Activated B cell treated with CpG ODN at 0.5 μM for 24 hours (primary cell): ENCODE measurements at regions not wholly inside any gene's neighbourhood (a gene's known extent, or its start where the extent isn't known, plus 50 kb on each side); places are given as distances from the start of the nearest gene placed in this dataset.

Experiments
- ATAC-seq: fragments of 200-7000 bp; cut with Tn5 transposase; one replicate; pipeline ENCODE4 v1.10.0; 2021; ENCODE audit warnings: low read depth, mild to moderate bottlenecking, moderate library complexity
- CTCF ChIA-PET: fragments of 350-600 bp; sonication (Branson Sonifier 250); formaldehyde crosslinking; loops from one replicate; lab custom pipeline; 2021; ENCODE audit warnings: antibody characterized with exemption; lab: Charles Lee
- POLR2A ChIA-PET: fragments of 350-600 bp; sonication (Branson Sonifier 250); formaldehyde crosslinking; loops from one replicate; lab custom pipeline; 2021; ENCODE audit warnings: antibody characterized with exemption; lab: Charles Lee
- DNase-seq: peaks from one replicate; pipeline ENCODE4 v3.0.0; 2022
- H3K27ac Mint-ChIP-seq: one replicate; pipeline ENCODE4 v1.8.0; 2020; ENCODE audit warnings: mixed read lengths
- H3K27me3 Mint-ChIP-seq: one replicate; pipeline ENCODE4 v1.8.0; 2021; ENCODE audit warnings: mixed read lengths
- H3K36me3 Mint-ChIP-seq: one replicate; pipeline ENCODE4 v1.8.0; 2021; ENCODE audit warnings: low read depth, mixed read lengths
- H3K4me1 Mint-ChIP-seq: one replicate; pipeline ENCODE4 v1.8.0; 2021; ENCODE audit warnings: mixed read lengths
- H3K4me3 Mint-ChIP-seq: one replicate; pipeline ENCODE4 v1.8.0; 2020; ENCODE audit warnings: mild to moderate bottlenecking, mixed read lengths
- H3K9me3 Mint-ChIP-seq: one replicate; pipeline ENCODE4 v1.8.0; 2020; ENCODE audit warnings: mixed read lengths
- CTCF ChIP-seq: fragments of 200-600 bp; IDR thresholded peaks from one replicate; pipeline ENCODE4 v1.8.0; 2022; ENCODE audit warnings: antibody characterized with exemption, mild to moderate bottlenecking
- intact Hi-C: fragments of 100-400 bp; cut with micrococcal nuclease; formaldehyde crosslinking; loops from one replicate; pipeline ENCODE4 v1.15.1; 2024

- H3K36me3 Mint-ChIP-seq = no peaks in the 10 kb centered on the region
- H3K27ac Mint-ChIP-seq = no peak overlapping the region
- intact Hi-C loops = no loop called here
- H3K4me3 Mint-ChIP-seq = no peak overlapping the region
- no peak for ATAC-seq
- CTCF ChIA-PET = no interaction called here
- H3K4me1 Mint-ChIP-seq = no peaks in the 10 kb centered on the region
- no peaks in the 10 kb centered on the region for H3K27me3 Mint-ChIP-seq
- DNase-seq = no peak
- no peak for TF ChIP-seq CTCF
- POLR2A ChIA-PET = no interaction called here
- peaks cover 5% of the 10 kb centered on the region for H3K9me3 Mint-ChIP-seq
Observed at GRCh38 chr14:84250893-84251292, 1279.1 kb upstream of the FLRT2 start.

GRCh38 chr14:84251411-84252115 is 1278.4 kb upstream of the FLRT2 start:
- CTCF ChIA-PET = no interaction called here
- Mint-ChIP-seq H3K27ac (no peak overlapping the region), H3K27me3 (no peaks in the 10 kb centered on the region), H3K36me3 (no peaks in the 10 kb centered on the region), H3K4me1 (no peaks in the 10 kb centered on the region), H3K9me3 (peaks cover 5% of the 10 kb centered on the region), H3K4me3 (no peak overlapping the region)
- intact Hi-C loops = no loop called here
- ATAC-seq (no peak), DNase-seq (no peak)
- TF ChIP-seq CTCF = no peak
- POLR2A ChIA-PET = no interaction called here

GRCh38 chr14:84252706-84253105 is 1277.2 kb upstream of the FLRT2 start:
- H3K9me3 Mint-ChIP-seq = peaks cover 5% of the 10 kb centered on the region
- ChIA-PET POLR2A (no interaction called here), CTCF (no interaction called here)
- H3K36me3 Mint-ChIP-seq = no peaks in the 10 kb centered on the region
- ATAC-seq (no peak), DNase-seq (no peak)
- H3K4me3 Mint-ChIP-seq = no peak overlapping the region
- no peak overlapping the region for H3K27ac Mint-ChIP-seq
- intact Hi-C loops = no loop called here
- no peaks in the 10 kb centered on the region for H3K27me3 Mint-ChIP-seq
- H3K4me1 Mint-ChIP-seq = no peaks in the 10 kb centered on the region
- TF ChIP-seq CTCF = no peak

GRCh38 chr14:84253326-84253725 is 1276.6 kb upstream of the FLRT2 start:
- Mint-ChIP-seq H3K9me3 (peaks cover 5% of the 10 kb centered on the region), H3K36me3 (no peaks in the 10 kb centered on the region), H3K27me3 (no peaks in the 10 kb centered on the region), H3K4me3 (no peak overlapping the region), H3K27ac (no peak overlapping the region), H3K4me1 (no peaks in the 10 kb centered on the region)
- CTCF ChIA-PET = no interaction called here
- POLR2A ChIA-PET = no interaction called here
- intact Hi-C loops = no loop called here
- no peak for DNase-seq
- ATAC-seq = no peak
- TF ChIP-seq CTCF = no peak

- H3K4me3 Mint-ChIP-seq = no peak overlapping the region
- CTCF ChIA-PET = no interaction called here
- no peak for TF ChIP-seq CTCF
- POLR2A ChIA-PET = no interaction called here
- no peak overlapping the region for H3K27ac Mint-ChIP-seq
- no peaks in the 10 kb centered on the region for H3K4me1 Mint-ChIP-seq
- ATAC-seq (no peak), DNase-seq (no peak)
- H3K27me3 Mint-ChIP-seq = no peaks in the 10 kb centered on the region
- H3K36me3 Mint-ChIP-seq = no peaks in the 10 kb centered on the region
- H3K9me3 Mint-ChIP-seq = peaks cover 7% of the 10 kb centered on the region
- intact Hi-C loops = no loop called here
Observed at GRCh38 chr14:84254290-84254689, 1275.7 kb upstream of the FLRT2 start.
